ENCODE measurements at regions not wholly inside any gene's neighbourhood (a gene's known extent, or its start where the extent isn't known, plus 50 kb on each side); places are given as distances from the start of the nearest gene placed in this dataset.

DNA sequence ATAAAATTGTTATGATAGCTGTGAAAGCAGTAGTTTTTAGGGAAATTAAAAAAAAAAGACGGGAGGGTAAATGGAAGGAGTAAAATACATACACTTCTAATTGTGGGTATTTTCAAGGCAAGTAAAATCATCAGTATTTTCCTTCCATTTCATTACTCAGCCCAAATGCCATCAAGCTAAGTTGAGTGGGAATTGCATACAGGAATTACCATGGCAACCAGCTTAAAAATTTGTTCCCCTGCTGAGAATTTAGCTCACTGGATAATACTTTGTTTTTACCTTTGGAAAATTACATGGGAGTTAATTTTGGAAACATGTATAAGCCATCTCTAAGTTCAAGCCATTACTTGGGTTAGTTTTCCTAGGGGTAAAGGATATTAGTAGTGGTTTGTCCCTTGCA, 1873.4 kb downstream of the LRRC4C start:
- H3K4me3 ChIP-seq (ENCODE audit: extremely low read depth in 1 of 4, insufficient read depth in 2 of 4, low read depth in 3 of 4, low read length in 4 of 4) = no peak overlapping the region
- CTCF ChIA-PET (ENCODE audit: partially characterized antibody) = no interaction called here
- H3K9ac ChIP-seq (replicated peaks in 1 of 4; ENCODE audit: extremely low read depth in 1 of 4, low read depth in 3 of 4, low read length in 3 of 4) = no peak overlapping the region
- POLR2A ChIA-PET (ENCODE audit: partially characterized antibody) = no interaction called here
- no peak overlapping the region for H2BK12ac ChIP-seq (ENCODE audit: low read depth, low read length)
- H4K5ac ChIP-seq (ENCODE audit: insufficient read length, low read depth, low read length) = no peak overlapping the region
- H3K4ac ChIP-seq (replicated peaks; ENCODE audit: insufficient read length, low read depth, low read length) = no peak overlapping the region
- no peak overlapping the region for H2BK20ac ChIP-seq (ENCODE audit: low read length)
- 83 to 100% methylated on average over 1 of the region's 1 CpG for WGBS, 2 experiments (ENCODE audit: extremely low coverage in 1 of 2, insufficient coverage in 1 of 2, insufficient read length in 1 of 2, insufficient replicate concordance in 2 of 2, low coverage in 1 of 2, low lambda C conversion rate in 2 of 2, missing lambda C conversion rate in 1 of 2)
- H3K27me3 ChIP-seq (replicated peaks in 1 of 4; ENCODE audit: control insufficient read depth in 3 of 4, extremely low read depth in 1 of 4, insufficient read depth in 3 of 4, low read length in 3 of 4) = no peaks in the 10 kb centered on the region
- no peaks in the 10 kb centered on the region for H3K79me2 ChIP-seq (ENCODE audit: control insufficient read depth in 1 of 2, insufficient read depth in 2 of 2, low read length in 2 of 2)
- no peak overlapping the region for H2AFZ ChIP-seq (ENCODE audit: low read length)
- H3K18ac ChIP-seq (ENCODE audit: extremely low read depth, low read length) = no peak overlapping the region
- no peak overlapping the region for H3K23ac ChIP-seq (ENCODE audit: insufficient read length)
- no peak overlapping the region for H3K14ac ChIP-seq (ENCODE audit: insufficient read length)
- DNase-seq (ENCODE audit: low read depth in 1 of 2, low spot score in 2 of 2) (no peak), FAIRE-seq (no peak)
- no peak overlapping the region for H2BK120ac ChIP-seq (replicated peaks; ENCODE audit: low read depth, low read length)
- no peak overlapping the region for H3K4me2 ChIP-seq (ENCODE audit: insufficient read depth in 1 of 2, low read depth in 2 of 2, low read length in 2 of 2)
- no peak overlapping the region for H2AK5ac ChIP-seq (ENCODE audit: low read depth, low read length)
- no peaks in the 10 kb centered on the region for H3K9me3 ChIP-seq (ENCODE audit: insufficient read depth in 2 of 2, low read depth in 1 of 2, low read length in 1 of 2)
- H3K27ac ChIP-seq (ENCODE audit: low read depth, low read length) = no peak overlapping the region
- H3K56ac ChIP-seq (replicated peaks; ENCODE audit: insufficient read length, low read depth, low read length) = no peak overlapping the region
- H4K20me1 ChIP-seq (replicated peaks in 1 of 2; ENCODE audit: control insufficient read depth in 1 of 2, insufficient read depth in 2 of 2, low read length in 2 of 2) = no peaks in the 10 kb centered on the region
- no peak overlapping the region for H4K8ac ChIP-seq (ENCODE audit: extremely low read depth, insufficient read depth, low read length)
- no peak overlapping the region for H2BK5ac ChIP-seq (ENCODE audit: low read depth, low read length)
- no peaks in the 10 kb centered on the region for H3K79me1 ChIP-seq (ENCODE audit: low read depth, low read length)
- no peaks in the 10 kb centered on the region for H3K23me2 ChIP-seq (ENCODE audit: low read depth, low read length)
- no peaks in the 10 kb centered on the region for H3K36me3 ChIP-seq (ENCODE audit: control insufficient read depth in 2 of 4, insufficient read depth in 4 of 4, low read length in 3 of 4)
- no peaks in the 10 kb centered on the region for H3K4me1 ChIP-seq (replicated peaks in 1 of 4; ENCODE audit: control insufficient read depth in 3 of 4, insufficient read depth in 4 of 4, low read length in 3 of 4)
- H4K91ac ChIP-seq (replicated peaks; ENCODE audit: insufficient read length, low read length) = no peak overlapping the region
- no peak overlapping the region for H2BK15ac ChIP-seq (ENCODE audit: low read length)
- TF ChIP-seq GABPA (IDR thresholded peaks at IDR 0.05; ENCODE audit: borderline replicate concordance, insufficient read depth, low read length) (no peak), RFX5 (IDR thresholded peaks at IDR 0.05; ENCODE audit: borderline replicate concordance, low read depth, low read length) (no peak), BCL11A (IDR thresholded peaks at IDR 0.05; ENCODE audit: low read depth in 2 of 2, low read length in 2 of 2) (no peak), FOSL1 (IDR thresholded peaks at IDR 0.05; ENCODE audit: insufficient read depth, low read depth, low read length) (no peak), SRF (IDR thresholded peaks at IDR 0.05; ENCODE audit: low read depth, low read length) (no peak), BRCA1 (IDR thresholded peaks at IDR 0.05; ENCODE audit: low read depth, low read length) (no peak), POLR2AphosphoS5 (IDR thresholded peaks at IDR 0.05; ENCODE audit: low read depth, low read length) (no peak)
